ENCODE measurements at regions not wholly inside any gene's neighbourhood (a gene's known extent, or its start where the extent isn't known, plus 50 kb on each side); places are given as distances from the start of the nearest gene placed in this dataset.

GRCh38 chr3:5428607-5429516, 241.4 kb downstream of the EDEM1 start:
- TF ChIP-seq MYC (CRISPR knock-in tag; IDR thresholded peaks at IDR 0.05; ENCODE audit: borderline replicate concordance) (no peak), ZBTB33 (CRISPR knock-in tag; IDR thresholded peaks at IDR 0.05) (no peak)
